ENCODE measurements at regions not wholly inside any gene's neighbourhood (a gene's known extent, or its start where the extent isn't known, plus 50 kb on each side); places are given as distances from the start of the nearest gene placed in this dataset.

DNA sequence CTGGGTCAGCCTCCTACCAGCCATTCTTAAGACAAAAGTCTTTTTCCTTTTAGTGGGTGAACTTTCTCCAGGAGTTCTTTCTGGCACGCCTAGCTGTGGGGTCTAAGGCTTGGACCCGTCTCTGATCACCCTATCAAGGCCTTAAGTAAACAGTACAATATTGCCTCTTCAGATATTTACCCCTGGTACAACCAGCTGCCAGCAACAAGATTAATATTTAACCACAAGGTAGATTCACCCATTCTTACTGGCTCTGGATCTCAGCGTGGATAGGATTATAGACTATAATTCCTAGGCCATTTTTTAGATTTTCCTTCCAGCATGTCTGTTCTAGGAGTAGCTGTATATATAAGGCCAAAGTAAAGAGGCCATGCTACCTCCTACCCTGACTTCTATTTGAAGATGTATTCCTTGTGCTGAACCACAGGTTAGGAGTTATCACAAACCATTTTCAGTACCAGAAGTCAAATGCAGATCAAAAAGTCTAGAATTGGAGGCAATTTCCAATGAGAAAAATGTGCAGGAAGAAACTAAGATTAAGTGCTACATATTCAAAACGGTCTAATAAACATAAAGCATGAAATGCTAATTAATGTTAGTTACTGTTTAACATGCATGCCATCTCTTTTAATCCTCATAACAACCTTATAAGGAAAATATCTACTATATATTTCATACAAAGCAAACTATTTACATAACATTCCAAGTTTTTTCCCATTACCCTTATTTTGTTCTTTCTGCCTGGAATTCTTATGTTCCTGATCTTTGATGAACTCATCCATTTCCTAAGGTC lies 110.0 kb upstream of the SYN3 start:
- TF ChIP-seq ZFP41 (CRISPR knock-in tag; IDR thresholded peaks at IDR 0.05; ENCODE audit: borderline replicate concordance) = no peak
- TF ChIP-seq BORCS8-MEF2B (CRISPR knock-in tag; IDR thresholded peaks at IDR 0.05) = no peak
- no peak for TF ChIP-seq FOXK1 (CRISPR knock-in tag; IDR thresholded peaks at IDR 0.05; ENCODE audit: borderline replicate concordance, low read depth)
- TF ChIP-seq, protein P1, sequence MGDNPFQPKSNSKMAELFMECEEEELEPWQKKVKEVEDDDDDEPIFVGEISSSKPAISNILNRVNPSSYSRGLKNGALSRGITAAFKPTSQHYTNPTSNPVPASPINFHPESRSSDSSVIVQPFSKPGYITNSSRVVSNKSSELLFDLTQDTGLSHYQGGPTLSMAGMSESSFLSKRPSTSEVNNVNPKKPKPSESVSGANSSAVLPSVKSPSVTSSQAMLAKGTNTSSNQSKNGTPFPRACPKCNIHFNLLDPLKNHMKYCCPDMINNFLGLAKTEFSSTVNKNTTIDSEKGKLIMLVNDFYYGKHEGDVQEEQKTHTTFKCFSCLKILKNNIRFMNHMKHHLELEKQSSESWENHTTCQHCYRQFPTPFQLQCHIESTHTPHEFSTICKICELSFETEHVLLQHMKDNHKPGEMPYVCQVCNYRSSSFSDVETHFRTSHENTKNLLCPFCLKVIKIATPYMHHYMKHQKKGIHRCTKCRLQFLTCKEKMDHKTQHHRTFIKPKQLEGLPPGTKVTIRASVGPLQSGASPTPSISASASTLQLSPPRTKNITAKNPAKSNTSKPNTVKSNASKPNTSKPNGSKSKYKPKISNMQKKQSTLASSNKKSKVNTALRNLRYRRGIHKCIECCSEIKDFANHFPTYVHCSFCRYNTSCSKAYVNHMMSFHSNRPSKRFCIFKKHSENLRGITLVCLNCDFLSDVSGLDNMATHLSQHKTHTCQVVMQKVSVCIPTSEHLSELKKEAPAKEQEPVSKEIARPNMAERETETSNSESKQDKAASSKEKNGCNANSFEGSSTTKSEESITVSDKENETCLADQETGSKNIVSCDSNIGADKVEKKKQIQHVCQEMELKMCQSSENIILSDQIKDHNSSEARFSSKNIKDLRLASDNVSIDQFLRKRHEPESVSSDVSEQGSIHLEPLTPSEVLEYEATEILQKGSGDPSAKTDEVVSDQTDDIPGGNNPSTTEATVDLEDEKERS (CRISPR knock-in tag; IDR thresholded peaks at IDR 0.05) = no peak
- no peak for TF ChIP-seq CAMTA2 (CRISPR knock-in tag; IDR thresholded peaks at IDR 0.05; ENCODE audit: borderline replicate concordance)
- TF ChIP-seq ZNF263 (CRISPR knock-in tag; IDR thresholded peaks at IDR 0.05) = no peak
- no peak for TF ChIP-seq ZNF383 (CRISPR knock-in tag; IDR thresholded peaks at IDR 0.05; ENCODE audit: borderline replicate concordance)
- no TSS peak for BruUV-seq (replicated peaks)
- DNase-seq (ENCODE audit: low spot score) = no peak
- in situ Hi-C loops (cut with HindIII; ENCODE audit: extremely low pct_ligation_motif_present, low pct_unique_long_range_greater_than_20kb) = no loop called here
- H3K9ac ChIP-seq (ENCODE audit: insufficient read depth, low read depth, low read length) = no peak overlapping the region
- 2% methylated on average over 4 of the region's 4 CpGs for WGBS (ENCODE audit: low lambda C conversion rate)
- H3K4me2 ChIP-seq (ENCODE audit: low read depth, low read length) = no peak overlapping the region
- no peaks in the 10 kb centered on the region for H3K79me2 ChIP-seq (ENCODE audit: insufficient read depth, low read length)
- no peak overlapping the region for H2AFZ ChIP-seq (ENCODE audit: low read length)
- no peak overlapping the region for H3K4me3 ChIP-seq (replicated peaks in 1 of 3; ENCODE audit: insufficient read depth in 1 of 3, low read depth in 2 of 3, low read length in 3 of 3)
- peaks cover 16% of the 10 kb centered on the region for H3K4me1 ChIP-seq (ENCODE audit: insufficient read depth, low read length)
- ChIA-PET POLR2A (no interaction called here), CTCF (ENCODE audit: low intra/inter-chr PET ratio, low total read pairs) (no interaction called here)
- peaks cover 0 to 11% of the 10 kb centered on the region in 2 experiments; a peak in 2 of 5 replicates for H3K27me3 ChIP-seq (ENCODE audit: control insufficient read depth in 1 of 2, insufficient read depth in 2 of 2, low read length in 2 of 2)
- no peak for FAIRE-seq
- no peaks in the 10 kb centered on the region for H3K9me3 ChIP-seq (ENCODE audit: low read length)
- intact Hi-C loops (cut with micrococcal nuclease; ENCODE audit: unreplicated experiment) = no loop called here
- no peaks in the 10 kb centered on the region for H4K20me1 ChIP-seq (ENCODE audit: insufficient read depth, low read length)
- no peaks in the 10 kb centered on the region for H3K36me3 ChIP-seq (replicated peaks in 1 of 2; ENCODE audit: control insufficient read depth in 1 of 2, insufficient read depth in 2 of 2, low read length in 2 of 2)
- ATAC-seq = no peak
- H3K27ac ChIP-seq (ENCODE audit: extremely low read length, insufficient read depth, low read length) = no peak overlapping the region

Measured in HepG2 (cell line).